GM23338 (cell line): ENCODE measurements at regions not wholly inside any gene's neighbourhood (a gene's known extent, or its start where the extent isn't known, plus 50 kb on each side); places are given as distances from the start of the nearest gene placed in this dataset.

Source experiments
- EZH2 ChIP-seq: fragments of 200-600 bp; sonication (generic); IDR thresholded peaks from one replicate; pipeline ENCODE4 v1.8.0; 2017; ENCODE audit warnings: antibody characterized with exemption, mild to moderate bottlenecking, low read depth; ENCODE audit not compliant: unreplicated experiment
- JUNB ChIP-seq: IDR thresholded peaks from one replicate; pipeline ENCODE4 v1.6.1; 2016; ENCODE audit warnings: antibody characterized with exemption; ENCODE audit not compliant: unreplicated experiment
- STAT1 ChIP-seq: IDR thresholded peaks from one replicate; pipeline ENCODE4 v1.6.1; 2016; ENCODE audit warnings: antibody characterized with exemption; ENCODE audit not compliant: unreplicated experiment
- ZNF114 ChIP-seq: fragments of 250-450 bp; sonication (Bioruptor Pico); IDR thresholded peaks from 2 replicates; pipeline ENCODE4 v1.5.0; 2020; ENCODE audit warnings: mild to moderate bottlenecking, moderate library complexity
- TF ChIP-seq, protein P1 (sequence below): fragments of 250-450 bp; sonication (Bioruptor Pico); IDR thresholded peaks from 2 replicates; pipeline ENCODE4 v1.5.0; 2020; ENCODE audit warnings: mild to moderate bottlenecking, moderate library complexity
- TF ChIP-seq, protein P2 (sequence below): IDR thresholded peaks from one replicate; pipeline ENCODE4 v1.6.1; 2018; ENCODE audit warnings: antibody characterized with exemption; ENCODE audit not compliant: unreplicated experiment
- TF ChIP-seq, protein P3 (sequence below): IDR thresholded peaks from 2 replicates; pipeline ENCODE4 v1.6.1; 2016; ENCODE audit warnings: antibody characterized with exemption
- TF ChIP-seq, protein P4 (sequence below), 2 experiments: fragments of 200-600 bp in 1 of 2; sonication (generic) in 1 of 2; conservative IDR thresholded peaks; 2 replicates each; pipeline versions ENCODE4 v1.5.1 to v1.6.1; 2016 to 2017; ENCODE audit warnings: antibody characterized with exemption in 2 of 2, low read depth in 2 of 2, mild to moderate bottlenecking in 2 of 2, moderate library complexity in 1 of 2

DNA sequence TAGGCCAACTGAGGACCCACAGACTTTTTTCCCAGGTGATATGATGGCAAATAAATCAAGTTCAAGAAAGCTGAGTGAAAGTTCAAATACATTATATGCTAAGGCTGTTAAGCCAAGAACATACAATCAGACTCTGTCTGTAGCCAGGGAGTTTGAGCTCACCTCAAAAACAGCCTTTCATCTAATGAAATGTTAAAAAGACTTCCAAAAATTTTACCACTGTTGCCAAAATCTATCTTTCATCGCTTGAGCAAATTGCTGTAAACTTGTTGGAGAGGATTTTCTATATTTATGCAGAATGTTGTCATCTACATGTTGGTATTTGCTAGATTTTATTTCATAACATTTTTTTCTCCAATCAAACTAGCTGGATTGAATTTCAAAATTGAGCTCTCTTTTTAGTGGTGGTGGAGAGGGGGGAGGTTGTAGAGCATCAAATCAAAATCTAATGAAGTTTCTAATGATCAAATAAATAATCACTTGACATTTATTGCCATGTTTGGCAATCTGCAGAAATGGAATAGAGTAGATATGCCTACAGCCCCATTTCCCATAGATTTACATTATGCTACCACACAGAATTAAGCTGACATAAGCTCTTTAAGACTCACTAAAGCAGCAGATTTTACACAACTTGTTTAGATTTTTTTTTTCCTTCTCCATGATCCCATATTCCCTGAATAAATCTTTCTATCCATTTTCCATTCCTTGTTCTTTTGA, 828.9 kb upstream of the ZNF608 start (continued):
- TF ChIP-seq, protein P1, sequence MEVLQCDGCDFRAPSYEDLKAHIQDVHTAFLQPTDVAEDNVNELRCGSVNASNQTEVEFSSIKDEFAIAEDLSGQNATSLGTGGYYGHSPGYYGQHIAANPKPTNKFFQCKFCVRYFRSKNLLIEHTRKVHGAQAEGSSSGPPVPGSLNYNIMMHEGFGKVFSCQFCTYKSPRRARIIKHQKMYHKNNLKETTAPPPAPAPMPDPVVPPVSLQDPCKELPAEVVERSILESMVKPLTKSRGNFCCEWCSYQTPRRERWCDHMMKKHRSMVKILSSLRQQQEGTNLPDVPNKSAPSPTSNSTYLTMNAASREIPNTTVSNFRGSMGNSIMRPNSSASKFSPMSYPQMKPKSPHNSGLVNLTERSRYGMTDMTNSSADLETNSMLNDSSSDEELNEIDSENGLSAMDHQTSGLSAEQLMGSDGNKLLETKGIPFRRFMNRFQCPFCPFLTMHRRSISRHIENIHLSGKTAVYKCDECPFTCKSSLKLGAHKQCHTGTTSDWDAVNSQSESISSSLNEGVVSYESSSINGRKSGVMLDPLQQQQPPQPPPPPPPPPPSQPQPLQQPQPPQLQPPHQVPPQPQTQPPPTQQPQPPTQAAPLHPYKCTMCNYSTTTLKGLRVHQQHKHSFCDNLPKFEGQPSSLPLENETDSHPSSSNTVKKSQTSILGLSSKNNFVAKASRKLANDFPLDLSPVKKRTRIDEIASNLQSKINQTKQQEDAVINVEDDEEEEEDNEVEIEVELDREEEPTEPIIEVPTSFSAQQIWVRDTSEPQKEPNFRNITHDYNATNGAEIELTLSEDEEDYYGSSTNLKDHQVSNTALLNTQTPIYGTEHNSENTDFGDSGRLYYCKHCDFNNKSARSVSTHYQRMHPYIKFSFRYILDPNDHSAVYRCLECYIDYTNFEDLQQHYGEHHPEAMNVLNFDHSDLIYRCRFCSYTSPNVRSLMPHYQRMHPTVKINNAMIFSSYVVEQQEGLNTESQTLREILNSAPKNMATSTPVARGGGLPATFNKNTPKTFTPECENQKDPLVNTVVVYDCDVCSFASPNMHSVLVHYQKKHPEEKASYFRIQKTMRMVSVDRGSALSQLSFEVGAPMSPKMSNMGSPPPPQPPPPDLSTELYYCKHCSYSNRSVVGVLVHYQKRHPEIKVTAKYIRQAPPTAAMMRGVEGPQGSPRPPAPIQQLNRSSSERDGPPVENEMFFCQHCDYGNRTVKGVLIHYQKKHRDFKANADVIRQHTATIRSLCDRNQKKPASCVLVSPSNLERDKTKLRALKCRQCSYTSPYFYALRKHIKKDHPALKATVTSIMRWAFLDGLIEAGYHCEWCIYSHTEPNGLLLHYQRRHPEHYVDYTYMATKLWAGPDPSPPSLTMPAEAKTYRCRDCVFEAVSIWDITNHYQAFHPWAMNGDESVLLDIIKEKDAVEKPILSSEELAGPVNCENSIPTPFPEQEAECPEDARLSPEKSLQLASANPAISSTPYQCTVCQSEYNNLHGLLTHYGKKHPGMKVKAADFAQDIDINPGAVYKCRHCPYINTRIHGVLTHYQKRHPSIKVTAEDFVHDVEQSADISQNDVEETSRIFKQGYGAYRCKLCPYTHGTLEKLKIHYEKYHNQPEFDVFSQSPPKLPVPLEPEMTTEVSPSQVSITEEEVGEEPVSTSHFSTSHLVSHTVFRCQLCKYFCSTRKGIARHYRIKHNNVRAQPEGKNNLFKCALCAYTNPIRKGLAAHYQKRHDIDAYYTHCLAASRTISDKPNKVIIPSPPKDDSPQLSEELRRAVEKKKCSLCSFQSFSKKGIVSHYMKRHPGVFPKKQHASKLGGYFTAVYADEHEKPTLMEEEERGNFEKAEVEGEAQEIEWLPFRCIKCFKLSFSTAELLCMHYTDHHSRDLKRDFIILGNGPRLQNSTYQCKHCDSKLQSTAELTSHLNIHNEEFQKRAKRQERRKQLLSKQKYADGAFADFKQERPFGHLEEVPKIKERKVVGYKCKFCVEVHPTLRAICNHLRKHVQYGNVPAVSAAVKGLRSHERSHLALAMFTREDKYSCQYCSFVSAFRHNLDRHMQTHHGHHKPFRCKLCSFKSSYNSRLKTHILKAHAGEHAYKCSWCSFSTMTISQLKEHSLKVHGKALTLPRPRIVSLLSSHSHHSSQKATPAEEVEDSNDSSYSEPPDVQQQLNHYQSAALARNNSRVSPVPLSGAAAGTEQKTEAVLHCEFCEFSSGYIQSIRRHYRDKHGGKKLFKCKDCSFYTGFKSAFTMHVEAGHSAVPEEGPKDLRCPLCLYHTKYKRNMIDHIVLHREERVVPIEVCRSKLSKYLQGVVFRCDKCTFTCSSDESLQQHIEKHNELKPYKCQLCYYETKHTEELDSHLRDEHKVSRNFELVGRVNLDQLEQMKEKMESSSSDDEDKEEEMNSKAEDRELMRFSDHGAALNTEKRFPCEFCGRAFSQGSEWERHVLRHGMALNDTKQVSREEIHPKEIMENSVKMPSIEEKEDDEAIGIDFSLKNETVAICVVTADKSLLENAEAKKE, result no peak
- TF ChIP-seq, protein P2, sequence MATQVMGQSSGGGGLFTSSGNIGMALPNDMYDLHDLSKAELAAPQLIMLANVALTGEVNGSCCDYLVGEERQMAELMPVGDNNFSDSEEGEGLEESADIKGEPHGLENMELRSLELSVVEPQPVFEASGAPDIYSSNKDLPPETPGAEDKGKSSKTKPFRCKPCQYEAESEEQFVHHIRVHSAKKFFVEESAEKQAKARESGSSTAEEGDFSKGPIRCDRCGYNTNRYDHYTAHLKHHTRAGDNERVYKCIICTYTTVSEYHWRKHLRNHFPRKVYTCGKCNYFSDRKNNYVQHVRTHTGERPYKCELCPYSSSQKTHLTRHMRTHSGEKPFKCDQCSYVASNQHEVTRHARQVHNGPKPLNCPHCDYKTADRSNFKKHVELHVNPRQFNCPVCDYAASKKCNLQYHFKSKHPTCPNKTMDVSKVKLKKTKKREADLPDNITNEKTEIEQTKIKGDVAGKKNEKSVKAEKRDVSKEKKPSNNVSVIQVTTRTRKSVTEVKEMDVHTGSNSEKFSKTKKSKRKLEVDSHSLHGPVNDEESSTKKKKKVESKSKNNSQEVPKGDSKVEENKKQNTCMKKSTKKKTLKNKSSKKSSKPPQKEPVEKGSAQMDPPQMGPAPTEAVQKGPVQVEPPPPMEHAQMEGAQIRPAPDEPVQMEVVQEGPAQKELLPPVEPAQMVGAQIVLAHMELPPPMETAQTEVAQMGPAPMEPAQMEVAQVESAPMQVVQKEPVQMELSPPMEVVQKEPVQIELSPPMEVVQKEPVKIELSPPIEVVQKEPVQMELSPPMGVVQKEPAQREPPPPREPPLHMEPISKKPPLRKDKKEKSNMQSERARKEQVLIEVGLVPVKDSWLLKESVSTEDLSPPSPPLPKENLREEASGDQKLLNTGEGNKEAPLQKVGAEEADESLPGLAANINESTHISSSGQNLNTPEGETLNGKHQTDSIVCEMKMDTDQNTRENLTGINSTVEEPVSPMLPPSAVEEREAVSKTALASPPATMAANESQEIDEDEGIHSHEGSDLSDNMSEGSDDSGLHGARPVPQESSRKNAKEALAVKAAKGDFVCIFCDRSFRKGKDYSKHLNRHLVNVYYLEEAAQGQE, result no peak
- TF ChIP-seq STAT1 (no peak), EZH2 (no peak), ZNF114 (CRISPR knock-in tag) (no peak), JUNB (no peak)
- TF ChIP-seq, protein P3, sequence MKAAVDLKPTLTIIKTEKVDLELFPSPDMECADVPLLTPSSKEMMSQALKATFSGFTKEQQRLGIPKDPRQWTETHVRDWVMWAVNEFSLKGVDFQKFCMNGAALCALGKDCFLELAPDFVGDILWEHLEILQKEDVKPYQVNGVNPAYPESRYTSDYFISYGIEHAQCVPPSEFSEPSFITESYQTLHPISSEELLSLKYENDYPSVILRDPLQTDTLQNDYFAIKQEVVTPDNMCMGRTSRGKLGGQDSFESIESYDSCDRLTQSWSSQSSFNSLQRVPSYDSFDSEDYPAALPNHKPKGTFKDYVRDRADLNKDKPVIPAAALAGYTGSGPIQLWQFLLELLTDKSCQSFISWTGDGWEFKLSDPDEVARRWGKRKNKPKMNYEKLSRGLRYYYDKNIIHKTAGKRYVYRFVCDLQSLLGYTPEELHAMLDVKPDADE, result no peak
- TF ChIP-seq, protein P4, sequence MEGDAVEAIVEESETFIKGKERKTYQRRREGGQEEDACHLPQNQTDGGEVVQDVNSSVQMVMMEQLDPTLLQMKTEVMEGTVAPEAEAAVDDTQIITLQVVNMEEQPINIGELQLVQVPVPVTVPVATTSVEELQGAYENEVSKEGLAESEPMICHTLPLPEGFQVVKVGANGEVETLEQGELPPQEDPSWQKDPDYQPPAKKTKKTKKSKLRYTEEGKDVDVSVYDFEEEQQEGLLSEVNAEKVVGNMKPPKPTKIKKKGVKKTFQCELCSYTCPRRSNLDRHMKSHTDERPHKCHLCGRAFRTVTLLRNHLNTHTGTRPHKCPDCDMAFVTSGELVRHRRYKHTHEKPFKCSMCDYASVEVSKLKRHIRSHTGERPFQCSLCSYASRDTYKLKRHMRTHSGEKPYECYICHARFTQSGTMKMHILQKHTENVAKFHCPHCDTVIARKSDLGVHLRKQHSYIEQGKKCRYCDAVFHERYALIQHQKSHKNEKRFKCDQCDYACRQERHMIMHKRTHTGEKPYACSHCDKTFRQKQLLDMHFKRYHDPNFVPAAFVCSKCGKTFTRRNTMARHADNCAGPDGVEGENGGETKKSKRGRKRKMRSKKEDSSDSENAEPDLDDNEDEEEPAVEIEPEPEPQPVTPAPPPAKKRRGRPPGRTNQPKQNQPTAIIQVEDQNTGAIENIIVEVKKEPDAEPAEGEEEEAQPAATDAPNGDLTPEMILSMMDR (conservative IDR thresholded peaks at IDR 0.05; ENCODE audit: low read depth in 2 of 2), result no peak
